ENCODE measurements at regions not wholly inside any gene's neighbourhood (a gene's known extent, or its start where the extent isn't known, plus 50 kb on each side); places are given as distances from the start of the nearest gene placed in this dataset.
A peak's percentile ranks its signal among the peaks of the same experiment; 100 is the strongest.
"Not testable (repeated sequence)": the region's sequence is repeated elsewhere in the genome, so short reads cannot be mapped to it uniquely, and the experiment has no call there.

DNA sequence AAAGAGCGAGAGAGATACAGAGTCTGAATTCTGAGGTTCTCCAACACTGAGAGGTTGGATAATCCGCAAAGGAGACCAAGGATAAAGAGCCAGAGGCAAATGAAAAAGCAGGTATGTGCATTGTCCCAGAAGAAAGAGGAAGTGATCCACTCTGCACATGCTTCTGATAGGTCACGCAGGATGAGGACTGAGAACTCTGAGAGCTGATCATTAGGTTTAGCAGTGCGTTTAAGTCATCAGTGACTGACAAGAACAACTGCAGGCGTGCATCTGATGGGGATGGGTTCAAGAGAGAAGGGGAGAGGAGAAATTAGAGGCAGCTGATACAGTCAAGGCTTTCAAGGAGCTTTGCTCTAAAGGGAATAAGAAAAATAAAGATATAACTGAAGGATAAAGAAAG lies 301.2 kb upstream of the SGK1 start:
- no peak for DNase-seq

- no peak for DNase-seq
Observed at GRCh38 chr6:134614606-134615485, 296.9 kb upstream of the SGK1 start.

DNA sequence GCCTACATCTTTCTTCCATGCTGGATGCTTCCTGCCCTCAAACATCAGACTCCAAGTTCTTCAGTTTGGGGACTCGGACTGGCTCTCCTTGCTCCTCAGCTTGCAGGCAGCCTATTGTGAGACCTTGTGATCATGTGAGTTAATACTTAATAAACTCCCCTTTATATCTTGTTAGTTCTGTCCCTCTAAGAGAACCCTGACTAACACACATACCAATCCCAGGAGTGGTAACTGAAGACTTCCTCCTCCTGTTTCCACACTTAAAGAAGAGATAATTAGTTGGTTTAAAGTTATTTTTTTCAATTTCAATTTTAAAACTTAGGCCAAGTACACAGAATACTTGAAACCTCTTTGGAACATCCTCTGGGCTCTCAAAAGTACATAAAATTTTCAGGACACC lies 294.2 kb upstream of the SGK1 start:
- DNase-seq: not testable (repeated sequence)

DNA sequence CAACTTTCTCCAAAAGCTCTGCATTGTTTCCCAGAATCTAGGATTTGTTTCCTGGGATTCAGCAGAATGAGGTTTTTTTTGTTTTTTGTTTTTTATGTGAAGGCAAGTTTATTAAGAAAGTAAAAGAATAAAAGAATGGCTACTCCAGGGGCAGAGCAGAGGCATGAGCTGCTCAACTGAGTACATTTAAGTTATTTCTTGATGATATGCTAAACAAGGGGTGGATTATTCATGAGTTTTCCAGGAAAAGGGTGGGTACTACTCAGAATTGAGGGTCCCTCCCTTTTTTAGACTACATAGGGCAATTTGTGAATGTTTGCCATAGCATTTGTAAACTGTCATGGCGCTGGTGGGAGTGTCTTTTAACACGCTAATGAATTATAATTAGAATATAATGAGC lies 292.5 kb upstream of the SGK1 start:
- no peak for DNase-seq

DNA sequence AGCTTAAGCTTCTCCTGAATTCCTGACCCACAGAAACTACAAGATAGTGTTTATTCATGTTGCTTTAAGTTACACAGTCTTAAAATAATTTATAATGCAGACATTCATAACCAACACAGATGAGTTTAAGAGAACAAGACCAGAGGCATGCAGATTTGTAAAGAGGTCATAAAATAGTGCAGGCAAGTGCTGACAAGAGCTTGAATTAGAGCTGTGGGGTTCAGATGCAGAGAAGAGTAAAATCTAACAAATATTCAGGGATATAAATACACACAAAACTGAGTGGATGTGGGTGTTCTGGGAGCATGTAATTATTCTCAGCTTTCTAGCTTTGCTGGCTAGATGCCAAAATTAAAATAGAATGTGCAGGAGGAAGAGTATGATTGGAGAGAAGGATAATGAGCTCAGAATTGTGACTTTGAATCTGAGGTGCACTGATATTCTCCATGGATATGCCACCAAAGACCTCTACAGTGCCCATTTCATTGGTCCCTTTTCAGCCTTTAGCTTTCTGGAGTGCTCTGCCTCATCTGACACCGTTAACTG lies 291.9 kb upstream of the SGK1 start:
- DNase-seq: no peak

GRCh38 chr6:134607411-134607810 lies 289.5 kb upstream of the SGK1 start:
- DNase-seq: no peak

DNA sequence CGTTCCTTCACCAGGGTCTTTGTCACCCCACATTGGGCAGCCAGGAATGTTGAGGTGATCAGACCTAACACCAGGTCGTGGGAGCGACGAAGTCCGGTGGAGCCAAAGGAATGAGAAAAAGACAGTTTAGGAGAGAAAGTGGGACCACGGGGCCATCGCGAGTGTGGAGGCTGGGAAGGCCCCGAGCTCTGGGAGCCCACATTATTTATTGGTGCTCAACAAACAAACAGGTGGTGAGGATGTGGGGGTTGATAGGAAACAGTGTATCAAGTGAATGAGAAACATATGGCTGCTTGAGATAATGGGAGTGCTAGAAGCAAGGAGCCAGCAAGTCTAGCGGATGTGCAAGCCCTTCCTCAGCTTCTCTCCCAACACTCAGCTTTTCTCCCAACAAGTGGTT lies 287.1 kb upstream of the SGK1 start:
- DNase-seq: no peak

GRCh38 chr6:134604014-134604676 lies 286.2 kb upstream of the SGK1 start:
- DNase-seq: no peak

DNA sequence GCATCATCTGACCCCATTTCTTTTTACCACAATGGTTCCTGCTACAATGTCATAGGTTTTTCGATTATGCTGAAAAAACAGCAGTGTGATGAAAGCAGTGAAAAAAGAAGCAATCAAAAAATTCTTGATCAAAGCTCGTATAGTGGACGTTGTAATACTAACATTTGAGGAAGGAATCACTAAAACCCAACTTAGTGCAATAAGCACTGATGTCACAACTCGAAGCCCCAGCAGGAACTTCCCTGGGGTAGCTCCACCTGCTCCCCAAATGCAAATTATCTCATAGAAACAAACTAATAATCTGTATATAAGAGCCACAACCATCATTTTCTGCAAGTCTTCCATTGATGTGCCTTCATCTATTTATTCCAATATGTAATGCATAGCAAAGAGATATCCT lies 285.6 kb upstream of the SGK1 start:
- no peak for DNase-seq

GRCh38 chr6:134602123-134602522 lies 284.2 kb upstream of the SGK1 start:
- DNase-seq: no peak

DNA sequence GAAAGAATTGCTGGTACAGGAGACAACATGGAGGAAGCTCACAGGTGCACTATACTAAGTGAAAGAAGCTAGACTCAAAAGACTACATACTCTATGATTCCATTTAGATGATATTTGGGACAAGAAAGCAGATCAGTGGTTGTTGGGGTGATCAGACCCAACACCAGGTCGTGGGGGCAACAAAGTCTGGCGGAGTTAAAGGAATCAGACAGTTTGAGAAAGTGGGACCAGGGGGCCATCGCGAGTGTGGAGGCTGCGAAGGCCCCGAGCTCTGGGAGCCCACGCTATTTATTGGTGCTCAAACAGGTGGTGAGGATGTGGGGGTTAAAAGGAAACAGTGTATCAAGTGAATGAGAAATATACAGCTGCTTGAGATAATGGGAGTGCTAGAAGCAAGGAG lies 282.8 kb upstream of the SGK1 start:
- DNase-seq: no peak

DNA sequence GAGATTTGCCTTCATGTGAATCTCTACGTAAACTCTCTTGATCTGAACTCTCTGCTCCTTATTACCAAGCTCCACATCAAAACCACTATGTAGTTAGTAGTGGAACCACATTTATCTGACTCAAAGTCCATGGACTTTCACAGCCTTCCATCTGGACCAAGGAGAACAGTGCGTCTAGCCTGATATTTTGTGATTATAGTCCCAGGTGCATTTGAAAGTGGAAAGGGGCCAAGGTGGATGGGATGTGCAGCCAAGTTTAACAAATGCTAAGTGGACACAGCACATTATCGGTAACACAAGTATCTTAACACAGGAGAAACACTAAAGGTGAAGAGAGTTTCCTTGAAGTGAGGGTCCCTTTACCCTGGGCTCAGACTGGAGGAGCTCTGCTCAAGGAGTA lies 281.2 kb upstream of the SGK1 start:
- no peak for DNase-seq

DNA sequence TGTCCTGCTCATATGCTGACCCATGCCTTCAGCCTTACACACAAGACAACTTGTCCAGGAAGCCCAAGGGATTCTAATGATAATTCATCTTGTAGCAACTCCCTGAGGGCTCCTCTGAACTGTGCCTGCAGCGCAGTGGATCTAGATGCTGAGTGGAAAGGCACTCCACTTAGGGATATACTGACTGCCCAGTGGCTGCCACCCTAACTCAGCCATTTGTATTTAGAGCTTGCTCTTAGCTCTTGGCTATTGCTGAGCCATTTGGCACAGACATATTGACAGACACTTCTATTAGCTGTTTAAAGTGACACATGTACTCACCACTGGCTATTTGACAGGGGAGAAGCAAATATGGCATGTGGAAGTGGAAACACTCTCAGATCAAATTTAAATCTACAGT lies 278.3 kb upstream of the SGK1 start:
- no peak for DNase-seq

GRCh38 chr6:134594881-134595280 lies 277.0 kb upstream of the SGK1 start:
- no peak for DNase-seq

GRCh38 chr6:134593887-134594286 lies 276.0 kb upstream of the SGK1 start:
- DNase-seq: peak in 42 of 56 donors; percentile 4 to 82 (median 43)

GRCh38 chr6:134593442-134593841 lies 275.5 kb upstream of the SGK1 start:
- DNase-seq: no peak

- no peak for DNase-seq
Observed at GRCh38 chr6:134593024-134593423, 275.1 kb upstream of the SGK1 start.

DNA sequence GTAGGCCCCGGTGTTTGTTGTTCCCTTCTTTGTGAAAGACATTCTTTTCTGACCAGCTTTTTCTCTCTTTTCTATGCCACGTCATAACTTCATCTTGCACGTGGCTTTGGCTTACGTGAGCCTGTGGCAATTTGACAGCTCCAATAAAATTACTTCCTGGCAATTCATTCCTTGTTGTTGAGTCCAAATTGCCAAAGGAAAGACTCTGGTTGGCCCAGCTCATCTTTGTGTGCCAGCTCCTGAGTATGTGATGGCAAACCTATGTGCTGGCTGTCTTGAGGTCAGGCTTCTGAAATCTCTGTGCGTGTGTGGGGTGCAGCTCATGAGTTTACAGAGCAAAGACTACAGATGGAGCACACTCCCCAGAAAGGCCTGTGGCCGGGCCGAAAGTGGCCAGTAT lies 272.5 kb upstream of the SGK1 start:
- no peak for DNase-seq

DNA sequence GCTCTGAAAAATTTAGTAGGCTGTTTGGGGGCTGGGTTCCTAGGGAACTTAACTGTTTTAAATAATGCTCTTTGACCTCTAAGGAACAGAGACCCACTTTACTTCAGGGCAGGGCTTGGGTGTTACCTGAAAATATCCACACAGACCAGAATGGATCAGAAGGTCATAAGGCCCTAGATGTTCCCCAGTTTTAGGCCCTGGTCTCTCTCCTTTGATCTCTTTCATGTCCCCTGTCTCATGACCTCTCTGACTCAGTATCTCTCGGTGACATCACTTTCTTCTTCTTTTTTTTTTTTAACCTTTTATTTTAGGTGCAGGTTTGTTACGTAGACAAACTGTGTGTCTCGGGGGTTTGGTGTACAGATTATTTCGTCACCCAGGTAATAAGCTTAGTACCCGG lies 272.1 kb upstream of the SGK1 start:
- DNase-seq: no peak

DNA sequence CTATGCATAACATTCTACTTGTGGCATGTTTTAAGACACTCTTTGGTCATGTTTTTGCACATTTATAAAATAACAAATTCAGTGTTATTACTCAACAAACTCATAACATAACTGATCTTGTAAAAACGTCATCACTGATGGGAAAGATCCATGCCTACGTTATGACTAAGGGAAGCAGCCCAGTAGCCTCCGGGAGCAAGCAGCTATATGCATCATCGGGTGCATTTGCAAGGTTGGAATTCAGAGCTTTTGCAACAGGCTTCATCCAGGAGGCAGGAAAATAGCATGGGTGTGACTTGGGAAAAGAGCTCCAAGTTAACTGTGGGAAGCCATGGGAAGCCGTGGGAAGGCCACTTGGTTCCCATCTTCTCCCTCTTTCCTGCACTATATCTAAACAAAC lies 271.6 kb upstream of the SGK1 start:
- no peak for DNase-seq

DNA sequence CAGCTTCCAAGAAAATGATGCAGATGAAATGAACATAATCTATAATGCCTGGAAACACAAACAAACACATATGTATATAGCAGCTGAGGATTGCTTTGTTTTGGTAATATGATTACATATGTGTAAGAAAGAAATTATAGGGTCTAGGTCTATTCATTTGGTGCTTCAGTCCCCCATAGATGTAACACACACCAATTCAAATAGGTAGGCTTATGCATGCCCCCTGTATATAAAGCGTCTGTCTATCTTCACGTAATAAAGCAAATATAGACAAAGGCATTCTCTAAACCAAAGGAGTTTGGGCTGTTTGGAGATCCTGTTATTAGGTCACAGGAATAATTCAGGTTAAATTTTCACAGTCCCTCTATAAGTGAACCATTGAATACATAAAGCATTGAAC lies 270.4 kb upstream of the SGK1 start:
- no peak for DNase-seq

DNA sequence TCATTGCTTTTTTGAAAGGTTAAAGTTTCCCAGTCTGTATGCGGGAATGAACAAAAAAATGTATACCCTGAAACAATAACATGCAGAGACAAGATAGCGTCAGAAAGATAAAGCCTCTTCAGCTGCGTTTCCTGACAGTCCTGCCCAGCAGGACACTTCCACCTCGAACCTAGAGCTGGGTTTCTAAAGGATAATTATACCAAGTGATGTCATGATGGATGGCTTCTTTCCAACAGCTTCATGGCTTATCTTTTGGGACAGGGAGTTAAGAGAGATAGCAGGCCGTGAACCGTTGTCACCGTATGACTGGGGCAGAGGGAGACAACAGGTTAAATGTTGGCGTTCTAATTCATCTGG lies 267.6 kb upstream of the SGK1 start:
- DNase-seq: no peak
